Retinal pigment epithelial cell (primary cell): ENCODE measurements at regions not wholly inside any gene's neighbourhood (a gene's known extent, or its start where the extent isn't known, plus 50 kb on each side); places are given as distances from the start of the nearest gene placed in this dataset.
"Not testable (repeated sequence)": the region's sequence is repeated elsewhere in the genome, so short reads cannot be mapped to it uniquely, and the experiment has no call there.

Experiments
- DNase-seq: peaks from one replicate; pipeline ENCODE4 v3.0.0-alpha.2; 2010; ENCODE audit warnings: low read depth
- H3K4me3 ChIP-seq: 2 replicates; pipeline ENCODE4 v1.5.1; 2011; ENCODE audit warnings: mild to moderate bottlenecking, low read length, control low read depth, moderate library complexity
- TF ChIP-seq, protein P1 (sequence below): conservative IDR thresholded peaks from 2 replicates; pipeline ENCODE4 v1.5.1; 2011; ENCODE audit warnings: low read depth, low read length, control low read depth, inconsistent platforms

DNA sequence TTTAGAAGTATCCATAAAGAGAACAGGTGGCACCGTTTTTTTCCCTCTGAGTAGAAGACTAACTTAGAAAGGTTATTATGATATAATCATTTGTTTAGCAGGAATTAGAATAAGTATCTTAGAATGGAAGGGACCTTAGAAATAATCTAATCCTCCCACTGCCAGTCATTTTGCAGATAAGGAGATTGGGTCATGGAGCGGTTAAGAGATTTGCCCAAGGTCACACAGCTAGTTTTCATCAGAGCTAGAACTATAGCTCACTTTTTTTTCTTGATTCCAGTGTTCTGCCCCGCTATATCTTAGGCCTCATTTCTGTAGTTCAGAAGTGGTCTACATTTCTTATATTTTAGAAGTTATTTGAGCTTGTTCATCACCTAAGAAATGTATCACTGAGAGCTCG lies 139.6 kb downstream of the PRL start:
- no peak overlapping the region for H3K4me3 ChIP-seq
- TF ChIP-seq, protein P1, sequence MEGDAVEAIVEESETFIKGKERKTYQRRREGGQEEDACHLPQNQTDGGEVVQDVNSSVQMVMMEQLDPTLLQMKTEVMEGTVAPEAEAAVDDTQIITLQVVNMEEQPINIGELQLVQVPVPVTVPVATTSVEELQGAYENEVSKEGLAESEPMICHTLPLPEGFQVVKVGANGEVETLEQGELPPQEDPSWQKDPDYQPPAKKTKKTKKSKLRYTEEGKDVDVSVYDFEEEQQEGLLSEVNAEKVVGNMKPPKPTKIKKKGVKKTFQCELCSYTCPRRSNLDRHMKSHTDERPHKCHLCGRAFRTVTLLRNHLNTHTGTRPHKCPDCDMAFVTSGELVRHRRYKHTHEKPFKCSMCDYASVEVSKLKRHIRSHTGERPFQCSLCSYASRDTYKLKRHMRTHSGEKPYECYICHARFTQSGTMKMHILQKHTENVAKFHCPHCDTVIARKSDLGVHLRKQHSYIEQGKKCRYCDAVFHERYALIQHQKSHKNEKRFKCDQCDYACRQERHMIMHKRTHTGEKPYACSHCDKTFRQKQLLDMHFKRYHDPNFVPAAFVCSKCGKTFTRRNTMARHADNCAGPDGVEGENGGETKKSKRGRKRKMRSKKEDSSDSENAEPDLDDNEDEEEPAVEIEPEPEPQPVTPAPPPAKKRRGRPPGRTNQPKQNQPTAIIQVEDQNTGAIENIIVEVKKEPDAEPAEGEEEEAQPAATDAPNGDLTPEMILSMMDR: no peak
- DNase-seq: no peak

DNA sequence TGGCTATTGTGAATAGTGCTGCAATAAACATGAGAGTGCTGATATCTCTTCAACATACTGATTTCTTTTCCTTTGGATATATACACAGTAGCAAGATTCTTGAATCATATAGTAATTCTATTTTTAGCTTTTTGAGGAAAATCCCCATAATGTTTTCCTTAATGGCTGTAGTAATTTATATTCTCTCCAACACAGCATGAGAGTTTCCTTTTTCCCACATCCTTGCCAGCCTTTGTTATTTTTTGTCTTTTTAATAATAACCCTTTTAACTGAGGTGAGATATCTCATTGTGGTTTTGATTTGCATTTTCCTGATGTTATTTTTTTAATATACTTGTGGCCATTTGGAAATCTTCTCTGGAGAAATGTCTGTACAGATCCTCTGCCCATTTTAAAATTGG lies 132.6 kb downstream of the PRL start:
- TF ChIP-seq, protein P1: no peak

DNA sequence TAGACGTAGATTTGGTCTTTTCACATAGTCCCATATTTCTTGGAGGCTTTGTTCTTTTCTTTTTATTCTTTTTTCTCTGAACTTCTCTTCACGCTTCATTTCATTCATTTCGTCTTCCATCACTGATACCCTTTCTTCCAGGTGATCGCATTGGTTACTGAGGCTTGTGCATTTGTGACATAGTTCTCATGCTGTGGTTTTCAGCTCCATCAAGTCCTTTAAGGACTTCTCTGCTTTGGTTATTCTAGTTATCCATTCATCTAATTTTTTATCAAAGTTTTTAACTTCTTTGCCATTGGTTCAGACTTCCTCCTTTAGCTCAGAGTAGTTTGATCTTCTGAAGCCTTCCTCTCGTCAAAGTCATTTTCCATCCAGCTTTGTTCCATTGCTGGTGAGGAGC lies 125.8 kb downstream of the PRL start:
- not testable (repeated sequence) for DNase-seq

More for the DNA sequence above, 132.6 kb downstream of the PRL start:
- no peak for DNase-seq
- H3K4me3 ChIP-seq: no peak overlapping the region

DNA sequence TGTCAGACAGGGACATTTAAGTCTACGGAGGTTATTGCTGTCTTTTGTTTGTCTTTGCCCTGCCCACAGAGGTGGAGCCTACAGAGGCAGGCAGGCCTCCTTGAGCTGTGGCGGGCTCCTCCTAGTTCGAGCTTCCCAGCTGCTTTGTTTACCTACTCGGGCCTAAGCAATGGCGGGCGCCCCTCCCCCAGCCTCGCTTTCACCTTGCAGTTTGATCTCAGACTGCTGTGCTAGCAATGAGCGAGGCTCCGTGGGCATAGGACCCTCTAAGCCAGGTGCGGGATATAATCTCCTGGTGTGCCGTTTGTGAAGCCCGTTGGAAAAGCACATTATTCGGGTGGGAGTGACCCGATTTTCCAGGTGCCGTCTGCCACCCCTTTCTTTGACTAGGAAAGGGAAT lies 125.0 kb downstream of the PRL start:
- H3K4me3 ChIP-seq, DNase-seq: not testable (repeated sequence)

More for the DNA sequence above, 125.8 kb downstream of the PRL start:
- not testable (repeated sequence) for H3K4me3 ChIP-seq

DNA sequence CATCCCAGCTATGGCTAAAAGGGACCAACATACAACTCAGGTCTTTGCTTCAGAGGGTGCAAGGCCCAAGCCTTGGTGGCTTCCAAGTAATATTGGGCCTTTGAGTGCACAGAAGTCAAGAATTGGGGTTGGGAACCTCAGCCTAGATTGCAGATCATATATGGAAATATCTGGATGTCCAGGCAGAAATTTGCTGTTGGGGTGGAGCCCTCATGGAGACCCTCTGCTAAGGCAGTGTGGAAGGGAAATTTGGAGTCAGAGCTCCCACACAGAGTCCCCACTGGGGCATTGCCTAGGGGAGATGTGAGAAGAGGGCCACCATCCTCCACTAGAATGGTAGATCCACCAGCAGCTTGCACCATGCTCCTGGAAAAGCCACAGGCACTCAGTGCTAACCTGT lies 123.5 kb downstream of the PRL start:
- DNase-seq: no peak
- TF ChIP-seq, protein P1: no peak
- H3K4me3 ChIP-seq: no peak overlapping the region

DNA sequence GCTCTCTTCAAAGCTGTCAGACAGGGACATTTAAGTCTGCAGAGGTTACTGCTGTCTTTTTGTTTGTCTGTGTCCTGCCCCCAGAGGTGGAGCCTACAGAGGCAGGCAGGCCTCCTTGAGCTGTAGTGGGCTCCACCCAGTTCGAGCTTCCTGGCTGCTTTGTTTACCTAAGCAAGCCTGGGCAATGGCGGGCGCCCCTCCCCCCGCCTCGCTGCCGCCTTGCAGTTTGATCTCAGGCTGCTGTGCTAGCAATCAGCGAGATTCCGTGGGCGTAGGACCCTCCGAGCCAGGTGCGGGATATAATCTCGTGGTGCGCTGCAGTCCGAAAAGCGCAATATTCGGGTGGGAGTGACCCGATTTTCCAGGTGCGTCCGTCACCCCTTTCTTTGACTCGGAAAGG lies 116.6 kb downstream of the PRL start:
- DNase-seq, H3K4me3 ChIP-seq: not testable (repeated sequence)

DNA sequence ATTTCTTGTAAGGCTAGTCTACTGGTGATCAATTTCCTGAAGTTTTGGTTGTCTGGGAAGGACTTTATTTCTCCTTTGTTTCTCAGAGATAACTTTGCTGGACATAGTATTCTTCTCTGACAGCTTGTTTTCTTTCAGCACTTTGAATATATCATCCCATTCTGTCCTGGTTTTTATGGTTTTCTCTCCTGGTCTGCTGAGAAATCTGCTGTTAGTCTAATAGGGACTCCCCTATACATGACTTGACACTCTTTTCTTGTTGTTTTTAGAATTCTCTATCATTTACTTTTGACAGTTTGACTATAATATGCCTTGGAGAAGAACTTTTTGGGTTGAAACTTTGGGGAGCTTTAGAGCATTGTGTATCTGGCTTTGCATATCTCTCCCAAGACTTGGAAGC lies 112.5 kb downstream of the PRL start:
- no peak for DNase-seq
- TF ChIP-seq, protein P1: no peak
- no peak overlapping the region for H3K4me3 ChIP-seq

DNA sequence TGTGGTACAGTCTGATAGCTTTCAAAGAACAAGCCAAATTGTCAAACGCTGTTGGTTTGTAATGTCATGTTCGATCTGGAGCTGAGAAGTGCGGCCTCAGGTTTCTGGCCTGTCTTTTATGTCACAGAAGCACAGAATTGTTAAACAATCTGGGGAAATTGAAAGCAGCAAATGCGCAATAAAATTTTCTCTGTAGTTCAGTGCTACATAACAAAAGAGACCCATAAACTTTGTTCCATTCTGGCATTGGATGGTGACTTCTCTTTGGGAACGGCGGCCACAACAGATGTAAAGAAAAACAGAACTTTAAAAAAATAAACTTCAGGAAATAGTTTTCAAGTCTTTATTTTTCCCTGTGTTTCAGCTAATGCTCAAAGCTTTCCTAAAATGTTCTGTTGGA lies 106.9 kb downstream of the PRL start:
- TF ChIP-seq, protein P1: no peak
- no peak for DNase-seq
- H3K4me3 ChIP-seq: no peak overlapping the region

DNA sequence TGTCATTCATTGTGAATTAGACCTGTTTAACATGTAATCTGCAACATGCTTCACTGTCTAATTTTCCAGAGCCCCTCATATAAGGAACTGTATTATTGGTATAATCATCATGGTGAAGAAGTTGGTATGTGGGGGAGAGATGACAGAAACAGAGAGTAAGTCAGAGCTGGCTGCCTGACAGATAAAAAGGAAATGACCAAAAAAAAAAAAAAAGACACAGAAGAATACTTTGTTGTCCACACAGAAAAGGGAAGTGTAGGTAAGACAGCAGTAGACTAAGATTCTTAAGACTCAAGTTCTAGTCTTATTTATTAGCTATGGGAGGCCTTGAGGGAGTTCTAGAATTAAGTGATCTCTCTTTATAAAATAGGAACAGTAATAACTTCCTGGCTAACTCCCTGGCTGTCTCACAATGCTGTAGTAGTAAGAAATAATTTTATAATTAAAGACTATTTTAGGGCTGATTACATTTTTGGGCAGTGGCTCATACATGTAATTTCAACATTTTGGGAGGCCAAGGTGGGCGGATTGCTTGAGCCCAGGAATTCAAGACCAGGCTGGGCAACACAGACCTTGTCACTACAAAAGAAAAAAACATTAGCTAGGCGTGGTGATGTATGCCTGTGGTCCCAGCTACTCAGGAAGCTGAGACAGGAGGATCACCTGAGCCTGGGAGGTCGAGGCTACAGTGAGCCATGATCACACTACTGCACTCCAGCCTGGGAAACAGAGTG lies 102.5 kb downstream of the PRL start:
- TF ChIP-seq, protein P1: no peak
- no peak overlapping the region for H3K4me3 ChIP-seq
- no peak for DNase-seq
